Suprapubic skin (tissue), 4 donors: ENCODE measurements at regions not wholly inside any gene's neighbourhood (a gene's known extent, or its start where the extent isn't known, plus 50 kb on each side); places are given as distances from the start of the nearest gene placed in this dataset.

Experiments
- DNase-seq, 2 donors: peaks; one replicate each; pipeline ENCODE4 v3.0.0-alpha.2; 2019; ENCODE audit warnings: low spot score in 2 of 2
- H3K27ac ChIP-seq: fragments of 200-600 bp; sonication (generic); one replicate; pipeline ENCODE4 v1.5.1; 2019
- H3K27me3 ChIP-seq: fragments of 200-600 bp; sonication (generic); one replicate; pipeline ENCODE4 v1.5.1; 2019
- H3K36me3 ChIP-seq: fragments of 200-600 bp; sonication (generic); one replicate; pipeline ENCODE4 v1.5.1; 2019
- H3K4me1 ChIP-seq: fragments of 200-600 bp; sonication (generic); one replicate; pipeline ENCODE4 v1.5.1; 2019
- H3K4me3 ChIP-seq: fragments of 200-600 bp; sonication (generic); one replicate; pipeline ENCODE4 v1.5.1; 2019; ENCODE audit warnings: mild to moderate bottlenecking
- H3K9me3 ChIP-seq: fragments of 200-600 bp; sonication (generic); one replicate; pipeline ENCODE4 v1.5.1; 2019
- CTCF ChIP-seq, 2 donors: fragments of 200-600 bp in 1 of 2; fragments of 450-650 bp in 1 of 2; sonication (generic) in 1 of 2; IDR thresholded peaks; one replicate each; pipeline ENCODE4 v1.5.1; 2016 to 2019; ENCODE audit warnings: antibody characterized with exemption in 2 of 2, mild to moderate bottlenecking in 1 of 2, moderate library complexity in 1 of 2
- EP300 ChIP-seq: sonication (generic); formaldehyde crosslinking; IDR thresholded peaks from one replicate; pipeline ENCODE4 v1.6.1; 2017; ENCODE audit warnings: antibody characterized with exemption
- POLR2A ChIP-seq, 2 donors: fragments of 450-650 bp; IDR thresholded peaks; one replicate each; pipeline ENCODE4 v1.6.1; 2017; ENCODE audit warnings: antibody characterized with exemption in 2 of 2, mild to moderate bottlenecking in 2 of 2, moderate library complexity in 2 of 2
- POLR2AphosphoS5 ChIP-seq, 3 donors: sonication (generic); formaldehyde crosslinking; IDR thresholded peaks; one replicate each; pipeline ENCODE4 v1.6.1; 2017; ENCODE audit warnings: antibody characterized with exemption in 3 of 3
- WGBS: methylation state at CpG from one replicate; pipeline ENCODE4 v1.1.5; 2018; 5-methylcytosine and 5-hydroxymethylcytosine counted together

GRCh38 chr6:91694016-91694654 is 1107.3 kb upstream of the MAP3K7 start:
- Histone ChIP-seq H3K9me3 (no peaks in the 10 kb centered on the region), H3K36me3 (no peaks in the 10 kb centered on the region), H3K27me3 (no peaks in the 10 kb centered on the region), H3K4me3 (no peak overlapping the region), H3K4me1 (no peaks in the 10 kb centered on the region), H3K27ac (no peak overlapping the region)
- TF ChIP-seq POLR2A (IDR thresholded peaks at IDR 0.05) (no peak), EP300 (no peak), POLR2AphosphoS5 (IDR thresholded peaks at IDR 0.05) (no peak), CTCF (IDR thresholded peaks at IDR 0.05) (no peak)
- no peak for DNase-seq
- 36% methylated on average over 6 of the region's 6 CpGs for WGBS

- H3K27ac ChIP-seq = no peak overlapping the region
- H3K27me3 ChIP-seq = no peaks in the 10 kb centered on the region
- no peaks in the 10 kb centered on the region for H3K36me3 ChIP-seq
- no peak overlapping the region for H3K4me3 ChIP-seq
- TF ChIP-seq POLR2AphosphoS5 (IDR thresholded peaks at IDR 0.05) = no peak
- TF ChIP-seq POLR2A (IDR thresholded peaks at IDR 0.05) = no peak
- no peak for TF ChIP-seq EP300
- no peak for TF ChIP-seq CTCF (IDR thresholded peaks at IDR 0.05)
- H3K9me3 ChIP-seq = no peaks in the 10 kb centered on the region
- no peaks in the 10 kb centered on the region for H3K4me1 ChIP-seq
- no peak for DNase-seq
- 92% methylated on average over 6 of the region's 6 CpGs for WGBS
Measured at GRCh38 chr6:91691449-91691848, 1104.6 kb upstream of the MAP3K7 start.

- Histone ChIP-seq H3K27ac (no peak overlapping the region), H3K4me1 (no peaks in the 10 kb centered on the region), H3K9me3 (no peaks in the 10 kb centered on the region), H3K4me3 (no peak overlapping the region), H3K36me3 (no peaks in the 10 kb centered on the region), H3K27me3 (no peaks in the 10 kb centered on the region)
- no peak for DNase-seq
- TF ChIP-seq CTCF (IDR thresholded peaks at IDR 0.05) (no peak), POLR2AphosphoS5 (IDR thresholded peaks at IDR 0.05) (no peak), EP300 (no peak), POLR2A (IDR thresholded peaks at IDR 0.05) (no peak)
- WGBS = 75% methylated on average over 4 of the region's 4 CpGs
Measured at GRCh38 chr6:91683240-91683639, 1096.4 kb upstream of the MAP3K7 start.

- no peaks in the 10 kb centered on the region for H3K4me1 ChIP-seq
- DNase-seq = no peak
- H3K36me3 ChIP-seq = no peaks in the 10 kb centered on the region
- H3K27ac ChIP-seq = no peak overlapping the region
- H3K9me3 ChIP-seq = no peaks in the 10 kb centered on the region
- 75% methylated on average over 7 of the region's 7 CpGs for WGBS
- no peak overlapping the region for H3K4me3 ChIP-seq
- TF ChIP-seq CTCF (IDR thresholded peaks at IDR 0.05) (no peak), POLR2AphosphoS5 (IDR thresholded peaks at IDR 0.05) (no peak), POLR2A (IDR thresholded peaks at IDR 0.05) (no peak), EP300 (no peak)
- H3K27me3 ChIP-seq = no peaks in the 10 kb centered on the region
Measured at GRCh38 chr6:91681296-91681695, 1094.4 kb upstream of the MAP3K7 start.

GRCh38 chr6:91678679-91679446 is 1092.0 kb upstream of the MAP3K7 start:
- Histone ChIP-seq H3K36me3 (no peaks in the 10 kb centered on the region), H3K4me3 (no peak overlapping the region), H3K9me3 (no peaks in the 10 kb centered on the region), H3K4me1 (no peaks in the 10 kb centered on the region), H3K27me3 (no peaks in the 10 kb centered on the region), H3K27ac (no peak overlapping the region)
- DNase-seq = no peak
- WGBS = 77% methylated on average over 5 of the region's 5 CpGs
- TF ChIP-seq EP300 (no peak), POLR2AphosphoS5 (IDR thresholded peaks at IDR 0.05) (no peak), CTCF (IDR thresholded peaks at IDR 0.05) (no peak), POLR2A (IDR thresholded peaks at IDR 0.05) (no peak)
